GM12873 (cell line): ENCODE measurements at regions not wholly inside any gene's neighbourhood (a gene's known extent, or its start where the extent isn't known, plus 50 kb on each side); places are given as distances from the start of the nearest gene placed in this dataset.

Experiments
- CTCF ChIP-seq: IDR thresholded peaks from 2 replicates; pipeline ENCODE4 v1.5.1; 2012; ENCODE audit warnings: low read depth, mild to moderate bottlenecking, moderate library complexity, low read length, control low read depth; ENCODE audit not compliant: insufficient read depth; ENCODE audit errors: missing control alignments

GRCh38 chr13:73952648-73953047, 181.6 kb downstream of the KLF12 start:
- TF ChIP-seq CTCF = no peak

GRCh38 chr13:73948848-73949529, 185.2 kb downstream of the KLF12 start:
- no peak for TF ChIP-seq CTCF

GRCh38 chr13:73945871-73946270, 188.3 kb downstream of the KLF12 start:
- no peak for TF ChIP-seq CTCF

- TF ChIP-seq CTCF = no peak
Measured at GRCh38 chr13:73945382-73945781, 188.8 kb downstream of the KLF12 start.

GRCh38 chr13:73943965-73944233, 190.3 kb downstream of the KLF12 start:
- no peak for TF ChIP-seq CTCF

- no peak for TF ChIP-seq CTCF
Measured at GRCh38 chr13:73943137-73943964, 190.9 kb downstream of the KLF12 start.

- no peak for TF ChIP-seq CTCF
Measured at GRCh38 chr13:73941752-73942151, 192.5 kb downstream of the KLF12 start.
